PC-9 (cell line): ENCODE measurements at regions not wholly inside any gene's neighbourhood (a gene's known extent, or its start where the extent isn't known, plus 50 kb on each side); places are given as distances from the start of the nearest gene placed in this dataset.

Experiments used
- BruUV-seq: library from RNA; stranded (reverse); fragments of 400-500 nt; replicated peaks from 2 replicates; lab custom pipeline; 2021; lab: Mats Ljungman, UMichigan
- CTCF ChIA-PET: fragments of 300-600 bp; sonication (Branson Sonifier 250); formaldehyde crosslinking; loops from one replicate; lab custom pipeline; 2022; ENCODE audit warnings: antibody characterized with exemption; lab: Charles Lee
- POLR2A ChIA-PET: fragments of 300-600 bp; sonication (Branson Sonifier 250); formaldehyde crosslinking; loops from one replicate; lab custom pipeline; 2022; ENCODE audit warnings: antibody characterized with exemption; ENCODE audit not compliant: unreplicated experiment; lab: Charles Lee
- DNase-seq, 2 experiments: peaks; one replicate each; pipeline versions ENCODE4 v3.0.0 to v3.0.0-alpha.2; 2015 to 2022; ENCODE audit warnings: mixed read lengths in 1 of 2
- H2AFZ ChIP-seq: fragments of 200-600 bp; sonication (generic); 2 replicates; pipeline ENCODE4 v1.8.1; 2017; ENCODE audit warnings: antibody characterized with exemption
- H3F3A ChIP-seq: fragments of 200-600 bp; sonication (generic); 2 replicates; pipeline ENCODE4 v1.8.1; 2017; ENCODE audit warnings: antibody characterized with exemption, mild to moderate bottlenecking, low read depth; ENCODE audit not compliant: insufficient read depth
- H3K27ac ChIP-seq: fragments of 200-600 bp; sonication (generic); 2 replicates; pipeline ENCODE4 v1.6.1; 2016; ENCODE audit warnings: mixed run types
- H3K27me3 ChIP-seq: fragments of 200-600 bp; sonication (generic); 2 replicates; pipeline ENCODE4 v1.6.1; 2016; ENCODE audit warnings: low read depth, mixed run types; ENCODE audit not compliant: insufficient read depth
- H3K36me3 ChIP-seq: fragments of 200-600 bp; sonication (generic); 2 replicates; pipeline ENCODE4 v1.6.1; 2016; ENCODE audit warnings: low read depth, mixed run types
- H3K4me1 ChIP-seq: fragments of 200-600 bp; sonication (generic); replicated peaks from 2 replicates; pipeline ENCODE4 v1.6.1; 2016; ENCODE audit warnings: mixed run types; ENCODE audit not compliant: insufficient read depth
- H3K4me2 ChIP-seq: fragments of 200-600 bp; sonication (generic); 2 replicates; pipeline ENCODE4 v1.6.1; 2017; ENCODE audit warnings: mixed run types
- H3K4me3 ChIP-seq: fragments of 200-600 bp; sonication (generic); 2 replicates; pipeline ENCODE4 v1.6.1; 2016; ENCODE audit warnings: mixed run types
- H3K79me2 ChIP-seq: fragments of 200-600 bp; sonication (generic); 2 replicates; pipeline ENCODE4 v1.6.1; 2017; ENCODE audit warnings: low read depth, mixed run types
- H3K9me2 ChIP-seq: fragments of 200-600 bp; sonication (generic); 2 replicates; pipeline ENCODE4 v1.8.1; 2017; ENCODE audit warnings: mild to moderate bottlenecking; ENCODE audit not compliant: insufficient read depth
- H3K9me3 ChIP-seq: fragments of 200-600 bp; sonication (generic); 2 replicates; pipeline ENCODE4 v1.8.1; 2016; ENCODE audit warnings: low read depth; ENCODE audit not compliant: insufficient read depth
- H4K20me1 ChIP-seq: fragments of 200-600 bp; sonication (generic); 2 replicates; pipeline ENCODE4 v1.8.1; 2017; ENCODE audit not compliant: insufficient read depth
- EZH2 ChIP-seq: fragments of 200-600 bp; sonication (generic); IDR thresholded peaks from 2 replicates; pipeline ENCODE4 v1.8.0; 2017; ENCODE audit warnings: antibody characterized with exemption, low read depth
- intact Hi-C: fragments of 100-400 bp; cut with micrococcal nuclease; formaldehyde crosslinking; loops from one replicate; pipeline ENCODE4 v1.10.0; 2022; ENCODE audit not compliant: unreplicated experiment
- TF ChIP-seq, protein P1 (sequence below): fragments of 200-600 bp; sonication (generic); conservative IDR thresholded peaks from 2 replicates; pipeline ENCODE4 v1.6.1; 2017; ENCODE audit warnings: mixed run types, antibody characterized with exemption, mild to moderate bottlenecking, moderate library complexity

- POLR2A ChIA-PET = no interaction called here
- intact Hi-C loops = no loop called here
- no peaks in the 10 kb centered on the region for H3K9me3 ChIP-seq
- TF ChIP-seq, protein P1, sequence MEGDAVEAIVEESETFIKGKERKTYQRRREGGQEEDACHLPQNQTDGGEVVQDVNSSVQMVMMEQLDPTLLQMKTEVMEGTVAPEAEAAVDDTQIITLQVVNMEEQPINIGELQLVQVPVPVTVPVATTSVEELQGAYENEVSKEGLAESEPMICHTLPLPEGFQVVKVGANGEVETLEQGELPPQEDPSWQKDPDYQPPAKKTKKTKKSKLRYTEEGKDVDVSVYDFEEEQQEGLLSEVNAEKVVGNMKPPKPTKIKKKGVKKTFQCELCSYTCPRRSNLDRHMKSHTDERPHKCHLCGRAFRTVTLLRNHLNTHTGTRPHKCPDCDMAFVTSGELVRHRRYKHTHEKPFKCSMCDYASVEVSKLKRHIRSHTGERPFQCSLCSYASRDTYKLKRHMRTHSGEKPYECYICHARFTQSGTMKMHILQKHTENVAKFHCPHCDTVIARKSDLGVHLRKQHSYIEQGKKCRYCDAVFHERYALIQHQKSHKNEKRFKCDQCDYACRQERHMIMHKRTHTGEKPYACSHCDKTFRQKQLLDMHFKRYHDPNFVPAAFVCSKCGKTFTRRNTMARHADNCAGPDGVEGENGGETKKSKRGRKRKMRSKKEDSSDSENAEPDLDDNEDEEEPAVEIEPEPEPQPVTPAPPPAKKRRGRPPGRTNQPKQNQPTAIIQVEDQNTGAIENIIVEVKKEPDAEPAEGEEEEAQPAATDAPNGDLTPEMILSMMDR = no peak
- TF ChIP-seq EZH2 = no peak
- H3K4me2 ChIP-seq = no peak overlapping the region
- H3K4me3 ChIP-seq = no peak overlapping the region
- no peak overlapping the region for H3K27ac ChIP-seq
- H3K27me3 ChIP-seq = no peaks in the 10 kb centered on the region
- no peaks in the 10 kb centered on the region for H3K4me1 ChIP-seq
- no peak overlapping the region for H2AFZ ChIP-seq
- no peaks in the 10 kb centered on the region for H3F3A ChIP-seq
- CTCF ChIA-PET = no interaction called here
- H3K9me2 ChIP-seq = no peaks in the 10 kb centered on the region
- no peak for DNase-seq
- H3K36me3 ChIP-seq = no peaks in the 10 kb centered on the region
- BruUV-seq = no TSS peak
- no peaks in the 10 kb centered on the region for H3K79me2 ChIP-seq
- no peaks in the 10 kb centered on the region for H4K20me1 ChIP-seq
Observed at GRCh38 chr2:187995556-187995955, 296.1 kb upstream of the GULP1 start.

DNA sequence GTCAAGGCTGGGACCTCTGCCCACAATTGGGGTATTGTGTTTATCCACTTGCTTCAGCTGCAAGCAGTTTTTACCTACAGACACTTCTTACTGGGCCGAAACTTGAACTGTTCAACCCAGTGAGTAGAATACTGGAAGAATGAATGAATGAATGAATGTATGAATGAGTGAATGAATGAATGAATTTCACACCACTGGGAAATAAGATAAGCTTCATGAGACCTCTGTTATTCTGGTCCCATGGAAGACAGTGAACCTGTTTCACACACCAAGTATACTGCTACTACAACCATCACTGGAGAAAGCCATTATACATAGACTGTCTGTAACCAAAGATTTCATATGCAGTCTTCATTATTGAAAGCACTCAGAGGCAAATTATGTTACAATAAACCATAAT lies 295.0 kb upstream of the GULP1 start:
- CTCF ChIA-PET = no interaction called here
- no peaks in the 10 kb centered on the region for H4K20me1 ChIP-seq
- H3K27ac ChIP-seq = no peak overlapping the region
- H3K79me2 ChIP-seq = no peaks in the 10 kb centered on the region
- H3K9me3 ChIP-seq = no peaks in the 10 kb centered on the region
- no peaks in the 10 kb centered on the region for H3K36me3 ChIP-seq
- no peak overlapping the region for H3K4me2 ChIP-seq
- no peak for TF ChIP-seq EZH2
- TF ChIP-seq, protein P1 = no peak
- BruUV-seq = no TSS peak
- POLR2A ChIA-PET = no interaction called here
- H3K4me1 ChIP-seq = no peaks in the 10 kb centered on the region
- H2AFZ ChIP-seq = no peak overlapping the region
- no peaks in the 10 kb centered on the region for H3F3A ChIP-seq
- no peak for DNase-seq
- intact Hi-C loops = no loop called here
- no peak overlapping the region for H3K4me3 ChIP-seq
- H3K9me2 ChIP-seq = no peaks in the 10 kb centered on the region
- H3K27me3 ChIP-seq = no peaks in the 10 kb centered on the region

GRCh38 chr2:188000189-188000588 lies 291.5 kb upstream of the GULP1 start:
- intact Hi-C loops = no loop called here
- H3K27me3 ChIP-seq = no peaks in the 10 kb centered on the region
- no peak overlapping the region for H3K4me2 ChIP-seq
- H2AFZ ChIP-seq = no peak overlapping the region
- H3K4me1 ChIP-seq = no peaks in the 10 kb centered on the region
- H3K36me3 ChIP-seq = no peaks in the 10 kb centered on the region
- H3K9me3 ChIP-seq = no peaks in the 10 kb centered on the region
- no peaks in the 10 kb centered on the region for H3K79me2 ChIP-seq
- H3F3A ChIP-seq = no peaks in the 10 kb centered on the region
- no peaks in the 10 kb centered on the region for H3K9me2 ChIP-seq
- no peaks in the 10 kb centered on the region for H4K20me1 ChIP-seq
- CTCF ChIA-PET = interaction anchor here (0.6 kb wide), 1 partner anchor 10 kb away, joined by 4 read pairs; no protein-coding TSS in a partner anchor
- DNase-seq = no peak
- no TSS peak for BruUV-seq
- TF ChIP-seq, protein P1 = no peak
- TF ChIP-seq EZH2 = no peak
- POLR2A ChIA-PET = no interaction called here
- H3K4me3 ChIP-seq = no peak overlapping the region
- H3K27ac ChIP-seq = no peak overlapping the region
